ENCODE measurements at regions not wholly inside any gene's neighbourhood (a gene's known extent, or its start where the extent isn't known, plus 50 kb on each side); places are given as distances from the start of the nearest gene placed in this dataset.

DNA sequence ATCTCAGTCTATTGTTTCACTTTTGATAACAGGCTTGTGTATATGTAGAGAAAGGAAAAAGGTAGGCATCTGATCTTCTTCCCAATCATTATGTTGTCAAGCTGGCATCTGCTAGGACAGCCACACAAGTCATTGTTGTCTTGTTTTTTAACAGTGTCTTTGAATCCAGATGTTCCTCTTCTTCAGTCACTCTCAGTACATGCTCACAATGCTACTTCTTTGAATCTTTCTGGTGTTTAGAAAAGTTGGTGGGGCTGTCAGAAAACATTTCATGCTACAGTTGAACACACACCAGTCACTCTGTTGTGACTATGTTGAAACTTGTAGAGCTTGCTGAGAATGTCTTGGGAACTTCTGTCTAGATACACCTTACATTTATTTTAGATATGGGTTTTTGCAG lies 1231.4 kb upstream of the MIR17HG start:
- TF ChIP-seq, protein P1, sequence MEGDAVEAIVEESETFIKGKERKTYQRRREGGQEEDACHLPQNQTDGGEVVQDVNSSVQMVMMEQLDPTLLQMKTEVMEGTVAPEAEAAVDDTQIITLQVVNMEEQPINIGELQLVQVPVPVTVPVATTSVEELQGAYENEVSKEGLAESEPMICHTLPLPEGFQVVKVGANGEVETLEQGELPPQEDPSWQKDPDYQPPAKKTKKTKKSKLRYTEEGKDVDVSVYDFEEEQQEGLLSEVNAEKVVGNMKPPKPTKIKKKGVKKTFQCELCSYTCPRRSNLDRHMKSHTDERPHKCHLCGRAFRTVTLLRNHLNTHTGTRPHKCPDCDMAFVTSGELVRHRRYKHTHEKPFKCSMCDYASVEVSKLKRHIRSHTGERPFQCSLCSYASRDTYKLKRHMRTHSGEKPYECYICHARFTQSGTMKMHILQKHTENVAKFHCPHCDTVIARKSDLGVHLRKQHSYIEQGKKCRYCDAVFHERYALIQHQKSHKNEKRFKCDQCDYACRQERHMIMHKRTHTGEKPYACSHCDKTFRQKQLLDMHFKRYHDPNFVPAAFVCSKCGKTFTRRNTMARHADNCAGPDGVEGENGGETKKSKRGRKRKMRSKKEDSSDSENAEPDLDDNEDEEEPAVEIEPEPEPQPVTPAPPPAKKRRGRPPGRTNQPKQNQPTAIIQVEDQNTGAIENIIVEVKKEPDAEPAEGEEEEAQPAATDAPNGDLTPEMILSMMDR (conservative IDR thresholded peaks at IDR 0.05; ENCODE audit: low read depth, low read length): no peak
- no peak for TF ChIP-seq EZH2 (IDR thresholded peaks at IDR 0.05; ENCODE audit: low read length, unreplicated experiment)
